ENCODE measurements at regions not wholly inside any gene's neighbourhood (a gene's known extent, or its start where the extent isn't known, plus 50 kb on each side); places are given as distances from the start of the nearest gene placed in this dataset.

DNA sequence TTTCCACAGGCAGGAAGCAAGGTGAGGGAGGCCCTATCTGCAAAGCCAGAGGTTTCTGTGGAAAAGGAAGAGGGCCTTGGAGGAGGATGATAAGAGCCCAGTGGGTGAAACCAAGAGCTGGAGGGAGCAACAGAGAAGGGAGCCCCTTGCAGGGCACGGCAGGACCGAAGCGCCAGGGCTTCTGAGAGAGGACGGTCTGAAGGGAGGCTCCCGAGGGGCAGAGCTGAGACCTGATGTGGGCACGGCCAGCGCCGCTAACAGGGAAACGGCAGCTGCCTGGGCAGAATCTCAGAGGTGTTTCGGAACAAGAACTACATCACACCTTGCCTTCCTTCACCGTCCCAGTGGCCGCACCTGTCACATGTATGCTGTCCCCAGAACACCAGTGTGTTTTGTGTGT is 144.3 kb upstream of the ADARB2 start:
- in situ Hi-C loops (cut with HindIII; ENCODE audit: low sequenced_read_pairs): no loop called here

GRCh38 chr10:1874533-1874932 is 137.2 kb upstream of the ADARB2 start:
- in situ Hi-C loops (cut with HindIII; ENCODE audit: low sequenced_read_pairs): no loop called here
- DNase-seq (ENCODE audit: low spot score): no peak

More for the DNA sequence above, 144.3 kb upstream of the ADARB2 start:
- DNase-seq (ENCODE audit: low spot score): no peak

GRCh38 chr10:1873661-1874315 is 136.5 kb upstream of the ADARB2 start:
- DNase-seq (ENCODE audit: low spot score): no peak
- in situ Hi-C loops (cut with HindIII; ENCODE audit: low sequenced_read_pairs): no loop called here

- in situ Hi-C loops (cut with HindIII; ENCODE audit: low sequenced_read_pairs): no loop called here
- no peak for DNase-seq (ENCODE audit: low spot score)
Measured at GRCh38 chr10:1872151-1872726, 134.9 kb upstream of the ADARB2 start.

GRCh38 chr10:1870491-1870890 is 133.2 kb upstream of the ADARB2 start:
- in situ Hi-C loops (cut with HindIII; ENCODE audit: low sequenced_read_pairs): no loop called here
- no peak for DNase-seq (ENCODE audit: low spot score)

GRCh38 chr10:1869861-1870260 is 132.5 kb upstream of the ADARB2 start:
- DNase-seq (ENCODE audit: low spot score): no peak
- in situ Hi-C loops (cut with HindIII; ENCODE audit: low sequenced_read_pairs): no loop called here

DNA sequence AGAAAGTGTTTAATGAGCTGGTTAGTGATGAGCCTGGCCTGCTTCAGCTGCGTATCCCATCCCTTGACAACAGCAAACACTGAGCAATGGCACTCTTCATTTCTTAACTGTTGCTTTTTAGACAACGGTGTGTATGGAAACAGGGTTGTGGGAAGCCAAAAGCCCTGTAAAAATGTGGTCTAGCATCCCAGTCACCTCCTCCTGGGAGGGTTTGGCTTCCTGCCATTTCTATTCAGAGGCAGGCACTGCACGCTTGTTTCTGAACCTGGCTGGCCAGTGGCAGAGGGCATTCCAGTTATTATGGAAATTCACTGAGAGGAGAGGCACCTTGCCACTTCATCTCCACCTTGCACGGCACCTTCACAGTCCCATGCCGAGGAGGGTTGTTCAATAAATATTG is 123.0 kb upstream of the ADARB2 start:
- peak; percentile 5 for DNase-seq (ENCODE audit: low spot score)
- in situ Hi-C loops (cut with HindIII; ENCODE audit: low sequenced_read_pairs): no loop called here

- in situ Hi-C loops (cut with HindIII; ENCODE audit: low sequenced_read_pairs): no loop called here
- DNase-seq (ENCODE audit: low spot score): no peak
Measured at GRCh38 chr10:1858547-1858946, 121.2 kb upstream of the ADARB2 start.

DNA sequence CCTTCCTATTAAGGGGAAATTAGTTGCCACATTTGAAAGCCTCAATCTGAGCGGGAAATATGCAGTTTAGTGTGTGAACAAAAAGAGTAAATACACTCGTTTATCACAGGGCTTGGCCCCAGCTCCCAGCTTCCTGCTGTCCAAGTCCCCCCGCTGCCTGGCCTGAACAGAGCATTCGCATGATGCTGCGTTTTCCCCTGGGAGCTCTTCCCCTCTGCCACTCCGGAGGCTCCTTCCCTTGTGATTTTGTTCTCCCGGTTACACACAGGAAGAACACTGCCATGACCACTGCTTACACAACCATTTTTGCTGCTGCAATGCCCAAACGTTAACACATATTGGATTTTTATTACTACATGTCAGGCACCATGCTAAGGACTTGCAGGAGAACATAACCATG is 120.7 kb upstream of the ADARB2 start:
- in situ Hi-C loops (cut with HindIII; ENCODE audit: low sequenced_read_pairs): no loop called here
- DNase-seq (ENCODE audit: low spot score): no peak

DNA sequence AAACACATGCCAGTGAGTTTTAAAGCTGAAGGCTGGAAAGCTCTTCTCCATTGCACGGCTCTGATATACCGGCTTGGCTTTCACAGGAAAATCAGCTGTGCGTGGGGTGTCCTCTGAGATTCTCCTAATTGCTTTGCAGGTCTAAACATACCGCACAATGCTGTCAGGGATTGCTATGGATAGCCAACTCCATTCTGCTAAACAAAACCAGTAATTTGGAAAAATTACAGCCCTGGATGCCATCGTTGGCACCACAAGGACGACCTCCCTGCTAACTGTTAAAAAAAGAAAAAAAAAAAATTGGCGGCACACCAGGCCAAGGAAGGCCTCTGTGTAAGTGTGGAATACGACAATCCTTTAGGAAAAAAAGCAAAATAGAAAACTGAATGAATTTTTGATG is 118.6 kb upstream of the ADARB2 start:
- in situ Hi-C loops (cut with HindIII; ENCODE audit: low sequenced_read_pairs): no loop called here
- no peak for DNase-seq (ENCODE audit: low spot score)

DNA sequence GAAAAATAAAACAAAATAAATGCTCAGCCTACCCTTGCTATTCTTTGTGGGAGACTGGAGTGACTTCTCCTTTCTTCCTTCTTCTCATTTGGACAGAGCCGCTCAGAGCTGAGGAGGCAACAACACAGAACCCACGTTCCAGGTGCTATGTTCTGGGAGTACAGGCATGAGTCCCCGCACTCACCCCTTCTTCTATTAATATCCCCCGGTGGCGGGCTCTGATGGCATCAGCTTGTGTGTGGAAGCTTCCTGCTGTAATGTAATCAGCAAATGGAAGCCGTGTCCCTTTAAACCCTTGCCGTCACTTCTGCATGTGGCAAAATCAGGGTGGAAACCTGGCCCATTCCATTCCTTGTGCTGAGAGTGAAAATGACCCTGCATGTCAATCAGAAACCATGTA is 116.9 kb upstream of the ADARB2 start:
- no peak for DNase-seq (ENCODE audit: low spot score)
- in situ Hi-C loops (cut with HindIII; ENCODE audit: low sequenced_read_pairs): no loop called here

GRCh38 chr10:1853801-1854200 is 116.5 kb upstream of the ADARB2 start:
- in situ Hi-C loops (cut with HindIII; ENCODE audit: low sequenced_read_pairs): no loop called here

DNA sequence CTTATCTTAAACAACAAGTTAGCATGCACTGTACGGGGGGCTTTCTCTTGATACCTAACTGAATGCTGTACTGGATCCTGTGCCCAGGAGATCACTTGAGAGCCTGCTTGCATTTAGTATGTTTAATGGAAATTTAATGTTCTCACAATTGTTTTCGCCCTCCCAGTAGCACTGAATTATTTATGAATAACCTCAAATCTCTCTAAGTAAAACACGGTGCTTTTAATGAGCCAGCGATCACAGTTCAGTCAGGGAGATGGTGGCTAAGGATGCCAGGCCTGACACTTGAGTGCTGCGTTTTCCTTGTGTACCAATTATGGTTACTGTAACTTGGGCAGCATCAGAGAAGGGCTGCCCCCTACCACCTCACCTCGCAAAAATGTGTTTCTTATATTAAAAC is 115.5 kb upstream of the ADARB2 start:
- DNase-seq (ENCODE audit: low spot score): no peak
- in situ Hi-C loops (cut with HindIII; ENCODE audit: low sequenced_read_pairs): no loop called here

More at GRCh38 chr10:1853801-1854200, 116.5 kb upstream of the ADARB2 start:
- DNase-seq (ENCODE audit: low spot score): no peak

- in situ Hi-C loops (cut with HindIII; ENCODE audit: low sequenced_read_pairs): no loop called here
- DNase-seq (ENCODE audit: low spot score): no peak
Measured at GRCh38 chr10:1851762-1852161, 114.4 kb upstream of the ADARB2 start.

GRCh38 chr10:1850971-1851527 is 113.7 kb upstream of the ADARB2 start:
- in situ Hi-C loops (cut with HindIII; ENCODE audit: low sequenced_read_pairs): no loop called here
- DNase-seq (ENCODE audit: low spot score): no peak

DNA sequence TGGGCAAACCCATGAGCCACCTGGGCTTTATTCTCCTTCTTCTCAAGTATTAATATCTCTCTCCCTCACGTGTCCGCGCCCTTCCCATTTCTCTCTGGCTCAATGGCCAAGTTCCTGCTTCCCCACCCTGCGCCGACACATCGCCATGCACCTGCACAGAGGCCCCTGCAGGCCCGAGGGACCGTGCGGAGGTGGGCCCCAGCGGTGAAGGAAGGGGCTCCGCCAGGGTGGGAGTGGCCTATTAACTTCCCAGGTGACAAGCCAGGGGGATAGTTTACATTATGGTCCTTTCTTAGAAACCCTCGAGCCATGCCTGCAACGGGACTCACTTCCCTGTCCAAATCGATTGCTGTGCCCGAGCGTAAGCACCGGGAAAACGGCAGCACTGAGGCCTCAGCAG is 110.0 kb upstream of the ADARB2 start:
- in situ Hi-C loops (cut with HindIII; ENCODE audit: low sequenced_read_pairs): no loop called here
- DNase-seq (ENCODE audit: low spot score): no peak

DNA sequence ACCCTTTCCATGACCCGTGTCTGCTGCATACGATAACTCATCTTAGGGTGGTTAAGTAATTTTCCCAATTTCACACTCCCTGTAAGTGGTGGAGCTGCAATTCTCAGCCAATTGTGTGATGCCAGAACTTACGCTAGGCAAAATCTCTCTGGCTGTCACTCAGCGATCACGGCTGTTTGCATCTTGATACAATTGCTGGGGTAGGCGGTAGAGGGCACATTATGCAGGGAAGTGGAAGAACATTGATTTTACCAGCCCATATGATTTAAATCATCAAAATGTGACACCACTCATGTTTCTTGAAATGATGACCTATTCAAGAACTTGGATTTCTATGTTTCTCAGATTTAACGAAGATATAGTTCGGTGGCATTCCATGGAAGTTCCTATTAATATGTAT is 108.7 kb upstream of the ADARB2 start:
- in situ Hi-C loops (cut with HindIII; ENCODE audit: low sequenced_read_pairs): no loop called here
- DNase-seq (ENCODE audit: low spot score): no peak

GRCh38 chr10:1841759-1842158 is 104.4 kb upstream of the ADARB2 start:
- DNase-seq (ENCODE audit: low spot score): no peak
- in situ Hi-C loops (cut with HindIII; ENCODE audit: low sequenced_read_pairs): no loop called here

DNA sequence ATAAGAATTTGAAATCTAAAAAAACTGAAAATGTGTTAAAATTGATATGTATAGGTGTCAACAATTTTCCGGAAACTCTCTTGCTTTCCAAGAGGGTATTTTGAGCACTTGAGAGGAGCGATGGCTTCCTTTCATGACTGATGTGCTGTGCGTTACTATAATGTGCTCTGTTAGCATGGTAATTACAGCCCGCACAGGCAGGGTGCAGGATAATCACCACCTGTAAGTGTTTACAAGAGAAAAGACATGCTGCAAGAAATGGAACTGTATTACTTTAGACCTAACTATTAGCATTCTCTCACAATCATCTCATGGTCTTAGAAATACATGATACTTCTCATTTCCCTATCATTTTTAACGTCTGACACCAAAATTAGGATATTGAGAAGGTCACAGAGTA is 92.4 kb upstream of the ADARB2 start:
- DNase-seq (ENCODE audit: low spot score): no peak
- in situ Hi-C loops (cut with HindIII; ENCODE audit: low sequenced_read_pairs): no loop called here

DNA sequence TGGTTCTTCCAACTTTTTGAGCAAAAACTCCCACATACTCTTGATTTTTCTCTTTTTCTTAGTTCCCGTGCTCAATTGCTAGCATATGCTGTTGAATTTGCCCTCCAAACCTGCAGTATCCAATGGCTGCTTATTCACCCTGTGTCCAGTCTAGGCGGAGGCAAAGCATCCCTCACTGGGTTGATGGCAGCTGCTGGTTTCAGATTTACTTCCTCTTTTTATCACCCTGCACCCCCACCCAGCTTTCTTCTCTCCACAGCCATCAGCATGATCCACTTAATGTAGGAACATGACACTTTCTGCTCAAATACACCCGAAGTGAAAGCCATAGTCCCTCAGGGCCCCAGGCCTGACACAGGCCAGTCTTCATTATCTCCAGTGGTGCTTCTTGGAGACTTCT is 87.6 kb upstream of the ADARB2 start:
- no peak for DNase-seq (ENCODE audit: low spot score)
- in situ Hi-C loops (cut with HindIII; ENCODE audit: low sequenced_read_pairs): no loop called here

- no peak for DNase-seq (ENCODE audit: low spot score)
- in situ Hi-C loops (cut with HindIII; ENCODE audit: low sequenced_read_pairs): no loop called here
Measured at GRCh38 chr10:1814556-1814955, 77.2 kb upstream of the ADARB2 start.

All from G401 (cell line).